Panc1 (cell line): ENCODE measurements at regions not wholly inside any gene's neighbourhood (a gene's known extent, or its start where the extent isn't known, plus 50 kb on each side); places are given as distances from the start of the nearest gene placed in this dataset.

Experiments
- ATAC-seq: fragments of 200-7000 bp; cut with Tn5 transposase; 2 replicates; pipeline ENCODE4 v1.9.1; 2020; ENCODE audit warnings: mild to moderate bottlenecking, moderate library complexity
- BruUV-seq: library from RNA; stranded (reverse); fragments of 400-500 nt; replicated peaks from 2 replicates; lab custom pipeline; 2021; lab: Mats Ljungman, UMichigan
- CTCF ChIA-PET: fragments of 300-600 bp; sonication (Branson Sonifier 250); formaldehyde crosslinking; loops from one replicate; lab custom pipeline; 2022; ENCODE audit warnings: antibody characterized with exemption; lab: Charles Lee
- POLR2A ChIA-PET: fragments of 300-600 bp; sonication (Branson Sonifier 250); formaldehyde crosslinking; loops from one replicate; lab custom pipeline; 2022; ENCODE audit warnings: antibody characterized with exemption; lab: Charles Lee
- DNase-seq: peaks from one replicate; pipeline ENCODE4 v3.0.0-alpha.2; 2010; ENCODE audit warnings: low read depth, low spot score
- H3K27ac ChIP-seq: 2 replicates; pipeline ENCODE4 v1.5.1; 2011; ENCODE audit warnings: mild to moderate bottlenecking, low read length, inconsistent platforms
- H3K27me3 ChIP-seq: fragments of 200-500 bp; sonication (Bioruptor generic); 2 replicates; pipeline ENCODE4 v1.6.0; 2014; ENCODE audit warnings: low read length, inconsistent platforms; ENCODE audit not compliant: control insufficient read depth, insufficient read depth
- H3K36me3 ChIP-seq: fragments of 200-500 bp; sonication (Bioruptor generic); 2 replicates; pipeline ENCODE4 v1.5.1; 2014; ENCODE audit warnings: inconsistent platforms, mild to moderate bottlenecking, low read length, moderate library complexity; ENCODE audit not compliant: control insufficient read depth, insufficient read depth
- H3K4me1 ChIP-seq: 2 replicates; pipeline ENCODE4 v1.5.1; 2011; ENCODE audit warnings: inconsistent platforms, mild to moderate bottlenecking, low read length, moderate library complexity; ENCODE audit not compliant: control insufficient read depth, insufficient read depth
- H3K4me3 ChIP-seq, 2 experiments: 2 replicates each; pipeline ENCODE4 v1.5.1; 2011 to 2012; ENCODE audit warnings: low read depth in 2 of 2, low read length in 2 of 2, mild to moderate bottlenecking in 2 of 2, inconsistent platforms in 1 of 2, moderate library complexity in 1 of 2
- H3K9me3 ChIP-seq: fragments of 200-500 bp; sonication (Bioruptor generic); 2 replicates; pipeline ENCODE4 v1.5.1; 2014; ENCODE audit warnings: low read depth, mild to moderate bottlenecking, inconsistent platforms, low read length, moderate library complexity; ENCODE audit not compliant: control insufficient read depth, insufficient read depth
- POLR2AphosphoS5 ChIP-seq: IDR thresholded peaks from 2 replicates; pipeline ENCODE4 v1.6.1; 2012; ENCODE audit warnings: mild to moderate bottlenecking, low read depth, low read length, moderate library complexity
- SIN3A ChIP-seq: IDR thresholded peaks from 2 replicates; pipeline ENCODE4 v1.6.1; 2012; ENCODE audit warnings: low read depth, mild to moderate bottlenecking, low read length, moderate library complexity, borderline replicate concordance; ENCODE audit not compliant: insufficient read depth
- TCF7L2 ChIP-seq: IDR thresholded peaks from 2 replicates; pipeline ENCODE4 v1.6.1; 2011; ENCODE audit warnings: mild to moderate bottlenecking, low read depth, low read length, inconsistent platforms
- in situ Hi-C: cut with HindIII; loops from 2 replicates; pipeline ENCODE4 v1.10.0; 2016; ENCODE audit warnings: low sequenced_read_pairs, low pct_unique_long_range_greater_than_20kb
- intact Hi-C: fragments of 100-400 bp; cut with micrococcal nuclease; formaldehyde crosslinking; loops from one replicate; pipeline ENCODE4 v1.10.0; 2022; ENCODE audit not compliant: unreplicated experiment
- TF ChIP-seq, protein P1 (sequence below): fragments of 450-650 bp; IDR thresholded peaks from 2 replicates; pipeline ENCODE4 v1.5.1; 2017; ENCODE audit warnings: mild to moderate bottlenecking
- TF ChIP-seq, protein P2 (sequence below), 2 experiments: IDR thresholded peaks; 2 replicates each; pipeline ENCODE4 v1.6.1; 2011 to 2012; ENCODE audit warnings: low read depth in 2 of 2, control low read depth in 1 of 2, low read length in 1 of 2, mild to moderate bottlenecking in 1 of 2, moderate library complexity in 1 of 2; ENCODE audit not compliant: insufficient read depth in 1 of 2

- DNase-seq (no peak), ATAC-seq (no peak)
- Histone ChIP-seq H3K27me3 (no peaks in the 10 kb centered on the region), H3K27ac (no peak overlapping the region), H3K9me3 (no peaks in the 10 kb centered on the region), H3K4me1 (no peaks in the 10 kb centered on the region), H3K4me3 (no peak overlapping the region), H3K36me3 (no peaks in the 10 kb centered on the region)
- TF ChIP-seq, protein P1, sequence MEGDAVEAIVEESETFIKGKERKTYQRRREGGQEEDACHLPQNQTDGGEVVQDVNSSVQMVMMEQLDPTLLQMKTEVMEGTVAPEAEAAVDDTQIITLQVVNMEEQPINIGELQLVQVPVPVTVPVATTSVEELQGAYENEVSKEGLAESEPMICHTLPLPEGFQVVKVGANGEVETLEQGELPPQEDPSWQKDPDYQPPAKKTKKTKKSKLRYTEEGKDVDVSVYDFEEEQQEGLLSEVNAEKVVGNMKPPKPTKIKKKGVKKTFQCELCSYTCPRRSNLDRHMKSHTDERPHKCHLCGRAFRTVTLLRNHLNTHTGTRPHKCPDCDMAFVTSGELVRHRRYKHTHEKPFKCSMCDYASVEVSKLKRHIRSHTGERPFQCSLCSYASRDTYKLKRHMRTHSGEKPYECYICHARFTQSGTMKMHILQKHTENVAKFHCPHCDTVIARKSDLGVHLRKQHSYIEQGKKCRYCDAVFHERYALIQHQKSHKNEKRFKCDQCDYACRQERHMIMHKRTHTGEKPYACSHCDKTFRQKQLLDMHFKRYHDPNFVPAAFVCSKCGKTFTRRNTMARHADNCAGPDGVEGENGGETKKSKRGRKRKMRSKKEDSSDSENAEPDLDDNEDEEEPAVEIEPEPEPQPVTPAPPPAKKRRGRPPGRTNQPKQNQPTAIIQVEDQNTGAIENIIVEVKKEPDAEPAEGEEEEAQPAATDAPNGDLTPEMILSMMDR: no peak
- TF ChIP-seq SIN3A (no peak), POLR2AphosphoS5 (no peak), TCF7L2 (no peak)
- TF ChIP-seq, protein P2, sequence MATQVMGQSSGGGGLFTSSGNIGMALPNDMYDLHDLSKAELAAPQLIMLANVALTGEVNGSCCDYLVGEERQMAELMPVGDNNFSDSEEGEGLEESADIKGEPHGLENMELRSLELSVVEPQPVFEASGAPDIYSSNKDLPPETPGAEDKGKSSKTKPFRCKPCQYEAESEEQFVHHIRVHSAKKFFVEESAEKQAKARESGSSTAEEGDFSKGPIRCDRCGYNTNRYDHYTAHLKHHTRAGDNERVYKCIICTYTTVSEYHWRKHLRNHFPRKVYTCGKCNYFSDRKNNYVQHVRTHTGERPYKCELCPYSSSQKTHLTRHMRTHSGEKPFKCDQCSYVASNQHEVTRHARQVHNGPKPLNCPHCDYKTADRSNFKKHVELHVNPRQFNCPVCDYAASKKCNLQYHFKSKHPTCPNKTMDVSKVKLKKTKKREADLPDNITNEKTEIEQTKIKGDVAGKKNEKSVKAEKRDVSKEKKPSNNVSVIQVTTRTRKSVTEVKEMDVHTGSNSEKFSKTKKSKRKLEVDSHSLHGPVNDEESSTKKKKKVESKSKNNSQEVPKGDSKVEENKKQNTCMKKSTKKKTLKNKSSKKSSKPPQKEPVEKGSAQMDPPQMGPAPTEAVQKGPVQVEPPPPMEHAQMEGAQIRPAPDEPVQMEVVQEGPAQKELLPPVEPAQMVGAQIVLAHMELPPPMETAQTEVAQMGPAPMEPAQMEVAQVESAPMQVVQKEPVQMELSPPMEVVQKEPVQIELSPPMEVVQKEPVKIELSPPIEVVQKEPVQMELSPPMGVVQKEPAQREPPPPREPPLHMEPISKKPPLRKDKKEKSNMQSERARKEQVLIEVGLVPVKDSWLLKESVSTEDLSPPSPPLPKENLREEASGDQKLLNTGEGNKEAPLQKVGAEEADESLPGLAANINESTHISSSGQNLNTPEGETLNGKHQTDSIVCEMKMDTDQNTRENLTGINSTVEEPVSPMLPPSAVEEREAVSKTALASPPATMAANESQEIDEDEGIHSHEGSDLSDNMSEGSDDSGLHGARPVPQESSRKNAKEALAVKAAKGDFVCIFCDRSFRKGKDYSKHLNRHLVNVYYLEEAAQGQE (IDR thresholded peaks at IDR 0.05; ENCODE audit: insufficient read depth in 1 of 2, low read depth in 2 of 2, low read length in 1 of 2): no peak
- in situ Hi-C loops: no loop called here
- no TSS peak for BruUV-seq
- POLR2A ChIA-PET: no interaction called here
- CTCF ChIA-PET: no interaction called here
- intact Hi-C loops: no loop called here
Measured at GRCh38 chr4:17385403-17385802, 126.5 kb downstream of the QDPR start.

GRCh38 chr4:17380347-17380746 is 131.5 kb downstream of the QDPR start:
- Histone ChIP-seq H3K4me3 (no peak overlapping the region), H3K27ac (no peak overlapping the region), H3K4me1 (no peaks in the 10 kb centered on the region), H3K9me3 (no peaks in the 10 kb centered on the region), H3K27me3 (no peaks in the 10 kb centered on the region), H3K36me3 (no peaks in the 10 kb centered on the region)
- POLR2A ChIA-PET: no interaction called here
- ATAC-seq (no peak), DNase-seq (no peak)
- no TSS peak for BruUV-seq
- TF ChIP-seq, protein P1: no peak
- no peak for TF ChIP-seq TCF7L2
- TF ChIP-seq, protein P2 (IDR thresholded peaks at IDR 0.05; ENCODE audit: insufficient read depth in 1 of 2, low read depth in 2 of 2, low read length in 1 of 2): no peak
- no peak for TF ChIP-seq POLR2AphosphoS5
- no peak for TF ChIP-seq SIN3A
- intact Hi-C loops: no loop called here
- CTCF ChIA-PET: no interaction called here
- in situ Hi-C loops: no loop called here
